Right lung (tissue), 2 donors: ENCODE measurements at regions not wholly inside any gene's neighbourhood (a gene's known extent, or its start where the extent isn't known, plus 50 kb on each side); places are given as distances from the start of the nearest gene placed in this dataset.

Experiments used
- DNase-seq, 2 donors: peaks; one replicate each; pipeline ENCODE4 v3.0.0-alpha.2; 2013

GRCh38 chr1:221162352-221162751 lies 283.1 kb downstream of the HLX start:
- DNase-seq: no peak

- DNase-seq: no peak
Observed at GRCh38 chr1:221162939-221163338, 283.7 kb downstream of the HLX start.

GRCh38 chr1:221164029-221164428 lies 284.8 kb downstream of the HLX start:
- DNase-seq: no peak

GRCh38 chr1:221164951-221165838 lies 286.0 kb downstream of the HLX start:
- no peak for DNase-seq

- no peak for DNase-seq
Observed at GRCh38 chr1:221165839-221166500, 286.7 kb downstream of the HLX start.

- no peak for DNase-seq
Observed at GRCh38 chr1:221166559-221167318, 287.5 kb downstream of the HLX start.

- DNase-seq: no peak
Observed at GRCh38 chr1:221169447-221169889, 290.2 kb downstream of the HLX start.

GRCh38 chr1:221170171-221170570 lies 290.9 kb downstream of the HLX start:
- DNase-seq: no peak

- DNase-seq: no peak
Observed at GRCh38 chr1:221171768-221172167, 292.5 kb downstream of the HLX start.

- DNase-seq: no peak
Observed at GRCh38 chr1:221172841-221173240, 293.6 kb downstream of the HLX start.

GRCh38 chr1:221174330-221174993 lies 295.2 kb downstream of the HLX start:
- peak; percentile 6 to 10 for DNase-seq

GRCh38 chr1:221175249-221175648 lies 296.0 kb downstream of the HLX start:
- DNase-seq: no peak

GRCh38 chr1:221180704-221181368 lies 301.6 kb downstream of the HLX start:
- DNase-seq: no peak

GRCh38 chr1:221182791-221183533 lies 303.7 kb downstream of the HLX start:
- no peak for DNase-seq

- no peak for DNase-seq
Observed at GRCh38 chr1:221184131-221184794, 305.0 kb downstream of the HLX start.

- DNase-seq: no peak
Observed at GRCh38 chr1:221187174-221187573, 307.9 kb downstream of the HLX start.

- DNase-seq: peak in 1 of 2 donors; percentile 19
Observed at GRCh38 chr1:221188458-221188857, 309.2 kb downstream of the HLX start.

GRCh38 chr1:221190249-221190648 lies 311.0 kb downstream of the HLX start:
- DNase-seq: no peak

GRCh38 chr1:221192055-221192454 lies 312.8 kb downstream of the HLX start:
- no peak for DNase-seq

GRCh38 chr1:221200464-221200863 lies 321.2 kb downstream of the HLX start:
- no peak for DNase-seq
